LNCaP clone FGC (cell line): ENCODE measurements at regions not wholly inside any gene's neighbourhood (a gene's known extent, or its start where the extent isn't known, plus 50 kb on each side); places are given as distances from the start of the nearest gene placed in this dataset.

Source experiments
- DNase-seq: peaks from one replicate; pipeline ENCODE4 v3.0.0-alpha.2; 2011; ENCODE audit warnings: low read depth
- H3K4me3 ChIP-seq: 2 replicates; pipeline ENCODE4 v1.5.1; 2011; ENCODE audit warnings: mild to moderate bottlenecking, low read depth, low read length, control low read depth
- TF ChIP-seq, protein P1 (sequence below): IDR thresholded peaks from 2 replicates; pipeline ENCODE4 v1.5.1; 2012; ENCODE audit warnings: mild to moderate bottlenecking; ENCODE audit not compliant: control insufficient read depth, insufficient read depth; ENCODE audit errors: extremely low read depth

DNA sequence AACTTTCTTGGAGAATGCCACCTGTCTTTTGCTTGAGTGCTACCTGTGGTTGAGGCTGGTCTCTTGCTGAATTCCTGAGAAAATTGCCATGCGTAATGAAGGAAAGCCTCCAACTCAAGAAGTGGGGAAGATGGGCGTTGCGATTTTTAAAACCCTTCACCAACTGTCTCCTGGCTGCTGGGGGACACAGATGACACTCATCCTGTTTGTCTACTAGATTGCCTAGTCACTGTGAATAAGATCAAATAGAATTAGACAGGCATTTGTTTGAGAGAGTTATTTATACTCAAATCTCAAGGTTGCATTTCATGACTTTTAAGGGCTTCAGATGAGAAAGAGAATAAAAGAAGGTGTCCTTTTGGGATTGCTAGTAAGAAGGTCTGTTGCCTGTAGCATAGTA is 84.3 kb upstream of the MTPN start:
- no peak overlapping the region for H3K4me3 ChIP-seq
- TF ChIP-seq, protein P1, sequence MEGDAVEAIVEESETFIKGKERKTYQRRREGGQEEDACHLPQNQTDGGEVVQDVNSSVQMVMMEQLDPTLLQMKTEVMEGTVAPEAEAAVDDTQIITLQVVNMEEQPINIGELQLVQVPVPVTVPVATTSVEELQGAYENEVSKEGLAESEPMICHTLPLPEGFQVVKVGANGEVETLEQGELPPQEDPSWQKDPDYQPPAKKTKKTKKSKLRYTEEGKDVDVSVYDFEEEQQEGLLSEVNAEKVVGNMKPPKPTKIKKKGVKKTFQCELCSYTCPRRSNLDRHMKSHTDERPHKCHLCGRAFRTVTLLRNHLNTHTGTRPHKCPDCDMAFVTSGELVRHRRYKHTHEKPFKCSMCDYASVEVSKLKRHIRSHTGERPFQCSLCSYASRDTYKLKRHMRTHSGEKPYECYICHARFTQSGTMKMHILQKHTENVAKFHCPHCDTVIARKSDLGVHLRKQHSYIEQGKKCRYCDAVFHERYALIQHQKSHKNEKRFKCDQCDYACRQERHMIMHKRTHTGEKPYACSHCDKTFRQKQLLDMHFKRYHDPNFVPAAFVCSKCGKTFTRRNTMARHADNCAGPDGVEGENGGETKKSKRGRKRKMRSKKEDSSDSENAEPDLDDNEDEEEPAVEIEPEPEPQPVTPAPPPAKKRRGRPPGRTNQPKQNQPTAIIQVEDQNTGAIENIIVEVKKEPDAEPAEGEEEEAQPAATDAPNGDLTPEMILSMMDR: no peak
- no peak for DNase-seq

DNA sequence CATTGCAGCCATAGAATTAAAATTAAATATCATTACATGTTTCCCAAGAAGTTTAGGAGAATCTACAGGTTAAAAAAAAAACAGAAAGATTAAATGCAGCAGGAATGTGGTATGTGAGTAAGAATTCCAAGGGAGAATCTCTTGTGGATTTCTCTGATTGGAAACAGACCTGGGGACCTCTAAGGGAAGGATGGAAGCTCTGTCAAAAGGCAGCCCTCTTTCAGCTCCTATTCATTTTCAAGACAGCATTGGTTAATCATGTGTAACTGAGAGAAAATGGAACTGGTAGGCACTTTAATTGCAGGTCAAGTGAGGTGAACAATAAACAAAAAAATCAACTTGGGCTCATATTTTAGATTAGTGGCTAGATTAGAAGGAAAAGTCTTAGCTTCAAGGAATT is 81.4 kb upstream of the MTPN start:
- H3K4me3 ChIP-seq: no peak overlapping the region
- no peak for DNase-seq
- TF ChIP-seq, protein P1: no peak

DNA sequence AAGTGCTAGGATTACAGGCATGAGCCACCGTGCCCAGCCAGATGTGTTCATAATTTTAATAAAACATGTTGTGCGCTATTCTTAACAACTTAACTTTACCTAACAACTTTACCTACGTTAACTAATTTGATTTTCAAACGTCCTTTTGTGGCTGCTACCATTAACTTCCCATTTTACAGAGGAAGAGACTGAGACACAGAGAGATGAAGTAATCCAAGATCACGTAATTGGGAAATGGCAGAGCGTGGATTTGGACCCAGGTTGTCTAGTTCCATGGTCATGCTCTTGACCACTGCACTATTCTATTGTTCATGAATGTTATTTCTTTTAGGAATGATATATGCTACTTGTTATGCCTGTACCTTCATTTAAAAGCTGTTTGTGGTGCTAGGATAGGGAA is 80.3 kb upstream of the MTPN start:
- TF ChIP-seq, protein P1: no peak
- DNase-seq: no peak
- no peak overlapping the region for H3K4me3 ChIP-seq

DNA sequence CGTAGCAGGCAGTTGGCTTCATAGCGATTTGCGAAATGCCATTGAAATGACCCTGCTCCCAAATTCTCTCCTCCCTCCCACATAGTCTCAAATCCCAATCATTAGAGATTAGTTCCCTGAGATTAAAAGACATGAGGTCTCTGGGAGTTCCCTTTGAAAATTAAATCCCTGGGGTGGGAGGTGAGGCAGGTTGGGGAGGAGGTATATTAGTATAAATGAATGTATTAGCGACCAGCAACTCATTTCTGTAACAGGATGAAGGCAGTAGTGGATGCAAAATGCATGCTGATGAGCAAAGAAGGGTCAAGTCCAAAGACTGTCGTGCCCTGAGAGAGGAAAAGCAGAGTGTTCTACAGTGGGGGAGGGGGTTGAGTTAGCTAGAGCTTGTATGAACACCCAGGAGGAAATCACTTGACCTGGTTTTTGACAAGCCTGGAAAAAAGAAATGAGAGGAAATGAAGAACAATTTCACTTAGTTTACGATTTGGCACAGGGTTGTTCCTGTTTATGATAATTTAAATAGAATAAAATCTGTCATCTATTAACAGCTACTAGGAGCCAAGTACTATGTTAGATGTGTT is 79.6 kb upstream of the MTPN start:
- TF ChIP-seq, protein P1: no peak
- no peak overlapping the region for H3K4me3 ChIP-seq
- DNase-seq: no peak

DNA sequence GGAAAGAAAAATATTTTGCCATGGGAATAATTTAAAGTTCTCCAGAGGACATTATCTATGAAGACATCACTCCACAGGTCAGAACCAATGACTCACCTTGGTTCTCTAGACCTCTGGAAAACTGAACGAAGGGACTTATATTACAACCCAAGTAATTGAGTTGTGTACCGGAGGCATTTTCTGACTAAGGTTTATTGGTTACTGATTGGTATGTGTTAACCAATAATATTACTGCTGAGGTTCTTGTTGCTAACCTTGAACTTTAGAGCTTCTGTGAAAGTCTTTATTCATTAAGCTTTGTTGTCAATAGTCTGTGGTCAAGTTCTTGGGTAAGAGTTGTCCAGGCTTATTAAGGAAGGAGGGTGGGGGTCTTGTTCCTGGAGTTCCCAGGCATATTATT is 78.1 kb upstream of the MTPN start:
- TF ChIP-seq, protein P1: no peak
- no peak for DNase-seq

DNA sequence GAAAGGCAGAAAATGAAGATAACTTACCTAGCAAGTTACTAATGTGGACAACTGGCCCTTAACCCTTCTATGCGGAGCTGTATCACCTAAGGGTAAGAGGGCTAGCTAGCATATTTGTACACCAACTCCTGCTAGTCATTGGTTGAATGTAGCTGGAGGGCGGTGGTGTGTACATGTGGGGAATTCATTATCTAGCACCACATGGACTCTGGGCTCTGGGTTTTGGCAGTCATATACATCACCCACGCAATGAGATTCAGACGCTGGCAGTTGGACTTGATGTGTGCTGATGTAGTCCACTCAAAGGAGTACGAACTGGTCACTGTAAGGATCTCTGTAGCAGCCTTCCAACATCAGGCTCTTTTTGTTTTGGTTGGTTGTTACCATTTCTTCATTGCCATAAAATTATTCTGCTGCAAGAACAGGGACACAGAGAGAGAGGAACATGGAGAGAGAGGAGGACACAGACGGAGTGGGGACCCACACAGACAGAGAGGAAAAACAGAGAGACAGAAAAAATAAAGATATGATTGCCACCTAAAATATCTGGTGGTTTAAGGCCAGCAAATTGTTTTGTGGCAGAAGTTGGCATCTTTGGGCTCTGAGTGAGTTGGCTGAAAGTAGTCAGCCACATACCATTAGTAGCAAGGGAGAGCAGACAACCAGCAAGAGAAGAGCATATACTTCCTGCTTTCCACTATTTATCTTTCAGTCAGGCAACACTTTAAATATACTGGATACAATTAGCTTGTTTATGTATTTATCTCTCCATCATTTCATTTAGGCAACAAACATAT is 76.7 kb upstream of the MTPN start:
- no peak for DNase-seq
- no peak overlapping the region for H3K4me3 ChIP-seq
- TF ChIP-seq, protein P1: no peak

More for the DNA sequence above, 78.1 kb upstream of the MTPN start:
- H3K4me3 ChIP-seq: no peak overlapping the region
